ENCODE measurements at regions not wholly inside any gene's neighbourhood (a gene's known extent, or its start where the extent isn't known, plus 50 kb on each side); places are given as distances from the start of the nearest gene placed in this dataset.
"Not testable (repeated sequence)": the region's sequence is repeated elsewhere in the genome, so short reads cannot be mapped to it uniquely, and the experiment has no call there.

GRCh38 chr1:58836408-58836807 lies 52.6 kb upstream of the JUN start:
- DNase-seq, result no peak

- DNase-seq, result no peak
Measured at GRCh38 chr1:58837886-58838285, 54.0 kb upstream of the JUN start.

- no peak for DNase-seq
Measured at GRCh38 chr1:58839147-58839795, 55.4 kb upstream of the JUN start.

- no peak for DNase-seq
Measured at GRCh38 chr1:58839846-58840835, 56.3 kb upstream of the JUN start.

- peak; percentile 16 for DNase-seq
Measured at GRCh38 chr1:58841455-58841854, 57.6 kb upstream of the JUN start.

GRCh38 chr1:58842941-58843340 lies 59.1 kb upstream of the JUN start:
- DNase-seq, result no peak

- no peak for DNase-seq
Measured at GRCh38 chr1:58844176-58844575, 60.3 kb upstream of the JUN start.

- DNase-seq, result no peak
Measured at GRCh38 chr1:58845942-58846341, 62.1 kb upstream of the JUN start.

GRCh38 chr1:58848818-58849411 lies 65.1 kb upstream of the JUN start:
- DNase-seq, result no peak

- no peak for DNase-seq
Measured at GRCh38 chr1:58849551-58849950, 65.7 kb upstream of the JUN start.

GRCh38 chr1:58850636-58851035 lies 66.8 kb upstream of the JUN start:
- DNase-seq, result no peak

GRCh38 chr1:58852731-58853485 lies 69.1 kb upstream of the JUN start:
- DNase-seq, result no peak

GRCh38 chr1:58854576-58854975 lies 70.7 kb upstream of the JUN start:
- no peak for DNase-seq

- no peak for DNase-seq
Measured at GRCh38 chr1:58855274-58856165, 71.7 kb upstream of the JUN start.

- not testable (repeated sequence) for DNase-seq
Measured at GRCh38 chr1:58856281-58856680, 72.4 kb upstream of the JUN start.

- no peak for DNase-seq
Measured at GRCh38 chr1:58857680-58858673, 74.1 kb upstream of the JUN start.

GRCh38 chr1:58859769-58860485 lies 76.1 kb upstream of the JUN start:
- DNase-seq, result no peak

GRCh38 chr1:58861076-58861475 lies 77.2 kb upstream of the JUN start:
- DNase-seq, result no peak

GRCh38 chr1:58861506-58861905 lies 77.7 kb upstream of the JUN start:
- no peak for DNase-seq

Measured in T-helper 9 cell (primary cell).